B cell (primary cell): ENCODE measurements at regions not wholly inside any gene's neighbourhood (a gene's known extent, or its start where the extent isn't known, plus 50 kb on each side); places are given as distances from the start of the nearest gene placed in this dataset.

Experiments
- ATAC-seq: fragments of 200-7000 bp; cut with Tn5 transposase; one replicate; pipeline ENCODE4 v1.10.0; 2021; ENCODE audit warnings: low read depth, mild to moderate bottlenecking, moderate number of reproducible peaks, moderate library complexity
- CTCF ChIA-PET: fragments of 350-600 bp; sonication (Branson Sonifier 250); formaldehyde crosslinking; loops from one replicate; lab custom pipeline; 2021; ENCODE audit warnings: antibody characterized with exemption, inconsistent platforms; lab: Charles Lee
- POLR2A ChIA-PET: fragments of 350-600 bp; sonication (Branson Sonifier 250); formaldehyde crosslinking; loops from one replicate; lab custom pipeline; 2021; ENCODE audit warnings: antibody characterized with exemption; lab: Charles Lee
- DNase-seq: peaks from one replicate; pipeline ENCODE4 v3.0.0; 2013
- H2AFZ ChIP-seq: 2 replicates; pipeline ENCODE4 v1.6.1; 2012; ENCODE audit warnings: mild to moderate bottlenecking, low read depth, low read length; ENCODE audit not compliant: insufficient read depth, poor library complexity, severe bottlenecking
- H3K27ac ChIP-seq, 2 donors: 1 replicate in 1 of 2; 2 replicates in 1 of 2; pipeline ENCODE4 v1.5.1; 2012 to 2013; ENCODE audit warnings: low read length in 2 of 2, mild to moderate bottlenecking in 2 of 2, moderate library complexity in 1 of 2
- H3K27me3 ChIP-seq, 4 experiments: fragments of 200-600 bp in 1 of 4; sonication (generic) in 1 of 4; replicated peaks in 1 of 4; 1 replicate in 2 of 4; 2 replicates in 2 of 4; pipeline versions ENCODE4 v1.6.1 to v1.7.0; 2013 to 2016; ENCODE audit warnings: low read length in 3 of 4, mild to moderate bottlenecking in 2 of 4, mixed read lengths in 1 of 4, moderate library complexity in 1 of 4; ENCODE audit not compliant: insufficient read depth in 4 of 4, control insufficient read depth in 3 of 4; ENCODE audit errors: control extremely low read depth in 1 of 4
- H3K36me3 ChIP-seq, 2 experiments: replicated peaks in 1 of 2; 1 replicate in 1 of 2; 2 replicates in 1 of 2; pipeline versions ENCODE4 v1.6.1 to v1.7.1; 2013; ENCODE audit warnings: low read length in 1 of 2; ENCODE audit not compliant: insufficient read depth in 2 of 2, control insufficient read depth in 1 of 2; ENCODE audit errors: control extremely low read depth in 1 of 2, extremely low read depth in 1 of 2
- H3K4me1 ChIP-seq, 2 donors: fragments of 200-600 bp in 1 of 2; sonication (generic) in 1 of 2; 1 replicate in 1 of 2; 2 replicates in 1 of 2; pipeline versions ENCODE4 v1.5.1 to v1.6.1; 2013 to 2017; ENCODE audit warnings: low read length in 2 of 2; ENCODE audit not compliant: control insufficient read depth in 2 of 2, insufficient read depth in 2 of 2
- H3K4me2 ChIP-seq: replicated peaks from 2 replicates; pipeline ENCODE3; 2012; ENCODE audit warnings: mild to moderate bottlenecking, low read depth, low read length; ENCODE audit not compliant: poor library complexity, severe bottlenecking
- H3K4me3 ChIP-seq, 5 experiments: fragments of 200-600 bp in 1 of 5; sonication (generic) in 1 of 5; 1 replicate in 3 of 5; 2 replicates in 2 of 5; pipeline versions ENCODE4 v1.5.1 to v1.7.0; 2011 to 2016; ENCODE audit warnings: low read length in 4 of 5, mild to moderate bottlenecking in 4 of 5, low read depth in 2 of 5, control low read depth in 1 of 5, moderate library complexity in 1 of 5; ENCODE audit not compliant: insufficient read depth in 1 of 5; ENCODE audit errors: control extremely low read depth in 1 of 5, extremely low read depth in 1 of 5
- H3K79me2 ChIP-seq: fragments of 200-600 bp; sonication (generic); one replicate; pipeline ENCODE4 v1.6.0; 2016; ENCODE audit warnings: low read length; ENCODE audit not compliant: control insufficient read depth, insufficient read depth
- H3K9ac ChIP-seq: fragments of 200-600 bp; sonication (generic); 2 replicates; pipeline ENCODE4 v1.6.1; 2017; ENCODE audit warnings: mild to moderate bottlenecking, low read length, moderate library complexity
- H3K9me3 ChIP-seq, 3 donors: one replicate each; pipeline versions ENCODE4 v1.6.1 to v1.7.1; 2013; ENCODE audit warnings: low read length in 2 of 3; ENCODE audit not compliant: control insufficient read depth in 2 of 3, insufficient read depth in 1 of 3; ENCODE audit errors: control extremely low read depth in 1 of 3
- H4K20me1 ChIP-seq: 2 replicates; pipeline ENCODE4 v1.6.0; 2012; ENCODE audit warnings: mild to moderate bottlenecking, low read length; ENCODE audit not compliant: insufficient read depth, control insufficient read depth, poor library complexity, severe bottlenecking
- H3K27ac Mint-ChIP-seq: one replicate; pipeline ENCODE4 v1.8.0; 2021; ENCODE audit warnings: mixed read lengths
- H3K27me3 Mint-ChIP-seq: one replicate; pipeline ENCODE4 v1.8.0; 2021; ENCODE audit warnings: mixed read lengths
- H3K4me1 Mint-ChIP-seq: one replicate; pipeline ENCODE4 v1.8.0; 2021; ENCODE audit warnings: mixed read lengths
- H3K4me3 Mint-ChIP-seq: one replicate; pipeline ENCODE4 v1.8.0; 2021; ENCODE audit warnings: mixed read lengths
- H3K9me3 Mint-ChIP-seq: one replicate; pipeline ENCODE4 v1.8.0; 2022; ENCODE audit warnings: mixed read lengths; ENCODE audit not compliant: insufficient read depth
- CTCF ChIP-seq: fragments of 200-600 bp; IDR thresholded peaks from one replicate; pipeline ENCODE4 v1.8.0; 2022; ENCODE audit warnings: antibody characterized with exemption, mild to moderate bottlenecking
- EZH2 ChIP-seq: IDR thresholded peaks from 2 replicates; pipeline ENCODE4 v1.6.1; 2012; ENCODE audit warnings: borderline replicate concordance, low read depth, mild to moderate bottlenecking, moderate library complexity, low read length; ENCODE audit not compliant: insufficient read depth, poor library complexity, severe bottlenecking
- WGBS: methylation state at CpG from one replicate; pipeline ENCODE4 v1.1.5; 2013; ENCODE audit warnings: missing lambda C conversion rate; ENCODE audit not compliant: insufficient coverage; 5-methylcytosine and 5-hydroxymethylcytosine counted together
- intact Hi-C: fragments of 100-400 bp; cut with micrococcal nuclease; formaldehyde crosslinking; loops from one replicate; pipeline ENCODE4 v1.10.0; 2022

- H3K27ac Mint-ChIP-seq = no peak overlapping the region
- intact Hi-C loops = no loop called here
- H3K4me1 Mint-ChIP-seq = no peaks in the 10 kb centered on the region
Observed at GRCh38 chr2:53096351-53096750, 671.3 kb upstream of the CHAC2 start.

GRCh38 chr2:53095664-53096063 is 671.9 kb upstream of the CHAC2 start:
- DNase-seq (no peak), ATAC-seq (no peak)
- WGBS = no CpG with 5 or more reads among the region's 1 CpG
- Histone ChIP-seq H3K4me1 (no peaks in the 10 kb centered on the region), H3K79me2 (no peaks in the 10 kb centered on the region), H3K4me3 (no peak overlapping the region), H3K4me2 (no peak overlapping the region), H3K27me3 (no peaks in the 10 kb centered on the region), H2AFZ (no peak overlapping the region), H4K20me1 (no peaks in the 10 kb centered on the region), H3K9me3 (no peaks in the 10 kb centered on the region), H3K36me3 (no peaks in the 10 kb centered on the region), H3K9ac (no peak overlapping the region), H3K27ac (no peak overlapping the region)
- TF ChIP-seq CTCF (no peak), EZH2 (no peak)
- intact Hi-C loops = no loop called here
- no peaks in the 10 kb centered on the region for H3K27me3 Mint-ChIP-seq
- no peaks in the 10 kb centered on the region for H3K9me3 Mint-ChIP-seq
- H3K27ac Mint-ChIP-seq = no peak overlapping the region
- H3K4me1 Mint-ChIP-seq = no peaks in the 10 kb centered on the region
- CTCF ChIA-PET = no interaction called here
- POLR2A ChIA-PET = no interaction called here
- H3K4me3 Mint-ChIP-seq = no peak overlapping the region

More at GRCh38 chr2:53096351-53096750, 671.3 kb upstream of the CHAC2 start:
- Histone ChIP-seq H3K27me3 (no peaks in the 10 kb centered on the region), H3K36me3 (no peaks in the 10 kb centered on the region), H2AFZ (no peak overlapping the region), H3K27ac (no peak overlapping the region), H3K9me3 (no peaks in the 10 kb centered on the region), H3K9ac (no peak overlapping the region), H4K20me1 (no peaks in the 10 kb centered on the region), H3K79me2 (no peaks in the 10 kb centered on the region), H3K4me2 (no peak overlapping the region), H3K4me1 (no peaks in the 10 kb centered on the region), H3K4me3 (no peak overlapping the region)
- Mint-ChIP-seq H3K9me3 (no peaks in the 10 kb centered on the region), H3K27me3 (no peaks in the 10 kb centered on the region), H3K4me3 (no peak overlapping the region)
- POLR2A ChIA-PET = no interaction called here
- no CpG with 5 or more reads among the region's 4 CpGs for WGBS
- DNase-seq = no peak
- CTCF ChIA-PET = no interaction called here
- ATAC-seq = no peak
- no peak for TF ChIP-seq EZH2
- no peak for TF ChIP-seq CTCF
